ENCODE measurements at regions not wholly inside any gene's neighbourhood (a gene's known extent, or its start where the extent isn't known, plus 50 kb on each side); places are given as distances from the start of the nearest gene placed in this dataset.
"Not testable (repeated sequence)": the region's sequence is repeated elsewhere in the genome, so short reads cannot be mapped to it uniquely, and the experiment has no call there.

DNA sequence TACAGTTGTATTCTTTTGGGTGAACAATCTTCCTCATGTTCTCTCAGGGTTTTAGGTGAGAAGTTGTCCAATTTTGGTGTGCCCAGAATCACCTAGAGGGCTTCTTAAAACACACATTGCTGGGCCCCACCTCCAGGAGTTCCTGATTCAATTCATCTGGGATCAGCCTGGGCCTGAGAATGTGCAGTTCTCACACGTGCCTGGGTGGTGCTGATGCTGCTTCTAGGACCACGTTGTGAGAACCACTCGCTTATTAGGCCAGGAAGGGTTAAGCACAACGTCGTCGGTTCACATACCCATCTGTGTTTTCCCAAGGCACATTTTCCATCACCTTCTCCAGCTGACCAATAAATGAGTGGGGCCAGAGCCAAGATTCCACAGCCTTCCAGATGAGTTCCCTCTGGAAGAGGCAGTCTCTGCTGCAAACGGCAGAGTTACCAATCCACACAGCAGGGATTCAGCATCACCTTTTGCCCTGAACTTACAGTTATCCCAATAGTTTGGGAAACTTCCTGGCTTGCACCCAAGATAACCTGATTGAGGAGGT is 277.7 kb upstream of the HNRNPA3 start:
- no peak for DNase-seq (ENCODE audit: extremely low spot score)
- POLR2A ChIA-PET: no interaction called here
- TF ChIP-seq BHLHE40 (IDR thresholded peaks at IDR 0.05; ENCODE audit: borderline replicate concordance): no peak
- no peak for TF ChIP-seq CTBP1 (IDR thresholded peaks at IDR 0.05; ENCODE audit: borderline replicate concordance)
- TF ChIP-seq NFRKB (IDR thresholded peaks at IDR 0.05): no peak
- no peak for TF ChIP-seq SUZ12 (IDR thresholded peaks at IDR 0.05)
- no peak for TF ChIP-seq FOXK2 (IDR thresholded peaks at IDR 0.05)
- TF ChIP-seq ZNF384 (IDR thresholded peaks at IDR 0.05): no peak
- no peak for TF ChIP-seq SP1 (IDR thresholded peaks at IDR 0.05)
- no peak for TF ChIP-seq ELF4 (IDR thresholded peaks at IDR 0.05)
- CTCF ChIA-PET: no interaction called here

DNA sequence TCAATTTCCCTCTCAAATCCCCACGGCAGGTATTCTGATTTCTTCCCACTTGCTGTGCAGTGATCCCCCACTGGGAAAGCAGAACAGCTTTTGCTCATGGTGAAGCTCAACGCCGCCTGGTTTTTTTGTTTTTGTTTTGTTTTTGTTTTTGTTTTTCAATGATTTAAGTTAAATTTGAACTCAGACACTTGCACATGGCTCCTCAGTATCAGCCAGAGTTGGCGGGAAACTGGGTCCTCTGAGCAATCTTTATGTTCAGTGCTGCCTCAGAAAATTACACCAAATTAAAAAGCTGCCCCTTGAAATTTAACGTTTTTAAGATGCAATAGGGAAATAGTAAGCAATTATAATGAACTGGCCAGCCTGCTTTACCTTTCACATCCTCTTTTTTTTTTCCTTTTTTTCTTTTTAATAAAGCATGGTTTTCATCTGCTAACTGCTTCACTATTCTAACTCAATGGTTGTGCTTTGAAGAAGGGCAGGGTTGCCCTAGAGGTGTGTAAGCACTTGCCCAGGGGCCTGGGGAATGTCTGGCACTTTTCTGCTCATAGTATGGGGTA is 277.0 kb upstream of the HNRNPA3 start:
- DNase-seq (ENCODE audit: extremely low spot score): no peak
- TF ChIP-seq HDGF (IDR thresholded peaks at IDR 0.05; ENCODE audit: borderline replicate concordance) (no peak), ARNT (IDR thresholded peaks at IDR 0.05) (no peak), BHLHE40 (IDR thresholded peaks at IDR 0.05; ENCODE audit: borderline replicate concordance) (no peak), FOXM1 (IDR thresholded peaks at IDR 0.05; ENCODE audit: borderline replicate concordance) (no peak), CTBP1 (IDR thresholded peaks at IDR 0.05; ENCODE audit: borderline replicate concordance) (no peak), NFRKB (IDR thresholded peaks at IDR 0.05) (no peak), SP1 (IDR thresholded peaks at IDR 0.05) (no peak), L3MBTL2 (conservative IDR thresholded peaks at IDR 0.05) (no peak; the same call in 1 of the 2 replicates), FOXK2 (IDR thresholded peaks at IDR 0.05) (no peak), ELF4 (IDR thresholded peaks at IDR 0.05) (no peak), FOXA1 (IDR thresholded peaks at IDR 0.05) (no peak), TARDBP (IDR thresholded peaks at IDR 0.05) (no peak), ZNF384 (IDR thresholded peaks at IDR 0.05) (no peak)
- TF ChIP-seq, protein P1, sequence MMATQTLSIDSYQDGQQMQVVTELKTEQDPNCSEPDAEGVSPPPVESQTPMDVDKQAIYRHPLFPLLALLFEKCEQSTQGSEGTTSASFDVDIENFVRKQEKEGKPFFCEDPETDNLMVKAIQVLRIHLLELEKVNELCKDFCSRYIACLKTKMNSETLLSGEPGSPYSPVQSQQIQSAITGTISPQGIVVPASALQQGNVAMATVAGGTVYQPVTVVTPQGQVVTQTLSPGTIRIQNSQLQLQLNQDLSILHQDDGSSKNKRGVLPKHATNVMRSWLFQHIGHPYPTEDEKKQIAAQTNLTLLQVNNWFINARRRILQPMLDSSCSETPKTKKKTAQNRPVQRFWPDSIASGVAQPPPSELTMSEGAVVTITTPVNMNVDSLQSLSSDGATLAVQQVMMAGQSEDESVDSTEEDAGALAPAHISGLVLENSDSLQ (IDR thresholded peaks at IDR 0.05): no peak
- ChIA-PET POLR2A (no interaction called here), CTCF (no interaction called here)

DNA sequence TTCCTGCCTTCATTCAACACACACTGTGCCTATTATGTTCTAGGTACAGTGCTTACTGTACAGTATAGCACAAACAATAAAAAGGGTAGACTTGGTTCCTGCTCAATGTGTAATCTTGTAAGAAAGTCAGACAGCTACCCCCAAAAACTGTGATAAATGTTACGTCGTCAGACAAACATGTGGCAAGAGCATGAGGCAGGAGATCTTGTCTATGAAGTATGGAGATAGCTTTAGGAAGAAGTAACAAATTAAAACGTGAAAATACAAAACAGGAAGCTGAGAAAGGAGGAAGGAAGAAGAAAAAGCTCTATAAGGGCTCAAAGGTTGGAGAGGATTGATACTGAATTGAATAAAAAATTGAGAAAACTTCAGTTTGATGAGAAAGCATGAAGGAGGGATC is 276.2 kb upstream of the HNRNPA3 start:
- TF ChIP-seq, protein P1 (IDR thresholded peaks at IDR 0.05): no peak
- no peak for TF ChIP-seq TARDBP (IDR thresholded peaks at IDR 0.05)
- TF ChIP-seq ELF4 (IDR thresholded peaks at IDR 0.05): no peak
- TF ChIP-seq FOXK2 (IDR thresholded peaks at IDR 0.05): no peak
- no peak for TF ChIP-seq ZNF384 (IDR thresholded peaks at IDR 0.05)
- no peak for TF ChIP-seq LEF1 (IDR thresholded peaks at IDR 0.05; ENCODE audit: borderline replicate concordance)
- TF ChIP-seq BHLHE40 (IDR thresholded peaks at IDR 0.05; ENCODE audit: borderline replicate concordance): no peak
- no peak for TF ChIP-seq FOXM1 (IDR thresholded peaks at IDR 0.05; ENCODE audit: borderline replicate concordance)
- no peak for TF ChIP-seq HDGF (IDR thresholded peaks at IDR 0.05; ENCODE audit: borderline replicate concordance)
- no peak for TF ChIP-seq SP1 (IDR thresholded peaks at IDR 0.05)
- TF ChIP-seq FOXA1 (IDR thresholded peaks at IDR 0.05): no peak
- no peak for TF ChIP-seq SUZ12 (IDR thresholded peaks at IDR 0.05)
- TF ChIP-seq NFRKB (IDR thresholded peaks at IDR 0.05): no peak
- DNase-seq (ENCODE audit: extremely low spot score): no peak
- CTCF ChIA-PET: no interaction called here
- POLR2A ChIA-PET: no interaction called here

DNA sequence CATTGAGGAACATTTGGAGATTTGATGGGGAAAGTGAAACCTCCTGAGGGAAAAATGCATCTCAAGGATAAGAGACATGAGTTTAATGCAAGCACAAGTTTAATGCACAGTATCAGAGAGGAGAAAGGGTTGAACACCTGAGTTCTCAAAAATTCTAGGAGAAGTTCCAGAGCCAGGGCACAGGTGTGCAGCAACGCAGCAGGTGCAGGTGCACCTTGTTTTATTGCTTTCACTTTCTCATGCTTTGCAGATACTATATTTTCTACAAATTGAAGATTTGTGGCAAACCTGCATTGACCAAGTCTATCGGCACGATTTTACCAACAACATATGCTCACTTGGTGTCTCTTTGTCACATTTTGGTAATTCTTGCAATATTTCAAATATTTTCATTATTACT is 267.6 kb upstream of the HNRNPA3 start:
- CTCF ChIA-PET: no interaction called here
- TF ChIP-seq NFRKB (IDR thresholded peaks at IDR 0.05) (no peak), LEF1 (IDR thresholded peaks at IDR 0.05; ENCODE audit: borderline replicate concordance) (no peak), ELF4 (IDR thresholded peaks at IDR 0.05) (no peak), CTBP1 (IDR thresholded peaks at IDR 0.05; ENCODE audit: borderline replicate concordance) (no peak), FOXA1 (IDR thresholded peaks at IDR 0.05) (no peak), FOXK2 (IDR thresholded peaks at IDR 0.05) (no peak), ZNF384 (IDR thresholded peaks at IDR 0.05) (no peak), SUZ12 (IDR thresholded peaks at IDR 0.05) (no peak), BHLHE40 (IDR thresholded peaks at IDR 0.05; ENCODE audit: borderline replicate concordance) (no peak), HDGF (IDR thresholded peaks at IDR 0.05; ENCODE audit: borderline replicate concordance) (no peak), L3MBTL2 (conservative IDR thresholded peaks at IDR 0.05) (no peak), ARNT (IDR thresholded peaks at IDR 0.05) (no peak), FOXM1 (IDR thresholded peaks at IDR 0.05; ENCODE audit: borderline replicate concordance) (no peak), SP1 (IDR thresholded peaks at IDR 0.05) (no peak), TARDBP (IDR thresholded peaks at IDR 0.05) (no peak)
- TF ChIP-seq, protein P1 (IDR thresholded peaks at IDR 0.05): no peak
- POLR2A ChIA-PET: no interaction called here
- DNase-seq (ENCODE audit: extremely low spot score): no peak

DNA sequence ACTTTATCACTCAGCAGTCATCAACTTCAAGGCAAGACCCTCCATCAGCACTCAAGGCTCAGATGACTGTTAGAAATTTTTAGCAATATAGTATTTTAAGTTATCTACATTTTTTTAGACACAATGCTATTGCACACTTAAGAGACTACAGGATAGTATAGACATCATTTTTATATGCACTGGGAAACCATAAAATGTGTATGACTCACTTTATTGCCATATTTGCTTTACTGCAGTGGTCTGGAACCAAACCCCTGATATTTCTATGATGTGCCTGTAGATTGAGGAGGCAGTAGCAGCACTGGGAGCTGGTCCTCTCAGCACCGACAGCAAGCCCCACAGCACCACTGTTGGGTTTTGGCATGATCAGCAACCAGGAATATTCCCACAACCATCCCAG is 264.8 kb upstream of the HNRNPA3 start:
- DNase-seq (ENCODE audit: extremely low spot score): no peak
- TF ChIP-seq CTBP1 (IDR thresholded peaks at IDR 0.05; ENCODE audit: borderline replicate concordance): no peak
- no peak for TF ChIP-seq ZNF384 (IDR thresholded peaks at IDR 0.05)
- no peak for TF ChIP-seq FOXK2 (IDR thresholded peaks at IDR 0.05)
- no peak for TF ChIP-seq FOXA1 (IDR thresholded peaks at IDR 0.05)
- TF ChIP-seq SP1 (IDR thresholded peaks at IDR 0.05): no peak
- TF ChIP-seq HDGF (IDR thresholded peaks at IDR 0.05; ENCODE audit: borderline replicate concordance): no peak
- TF ChIP-seq, protein P1 (IDR thresholded peaks at IDR 0.05): no peak
- no peak for TF ChIP-seq NFRKB (IDR thresholded peaks at IDR 0.05)
- TF ChIP-seq L3MBTL2 (conservative IDR thresholded peaks at IDR 0.05): no peak
- no peak for TF ChIP-seq FOXM1 (IDR thresholded peaks at IDR 0.05; ENCODE audit: borderline replicate concordance)
- no peak for TF ChIP-seq LEF1 (IDR thresholded peaks at IDR 0.05; ENCODE audit: borderline replicate concordance)
- no peak for TF ChIP-seq TARDBP (IDR thresholded peaks at IDR 0.05)
- no peak for TF ChIP-seq ELF4 (IDR thresholded peaks at IDR 0.05)
- no peak for TF ChIP-seq SUZ12 (IDR thresholded peaks at IDR 0.05)
- TF ChIP-seq BHLHE40 (IDR thresholded peaks at IDR 0.05; ENCODE audit: borderline replicate concordance): no peak
- no peak for TF ChIP-seq ARNT (IDR thresholded peaks at IDR 0.05)
- CTCF ChIA-PET: no interaction called here
- POLR2A ChIA-PET: no interaction called here

DNA sequence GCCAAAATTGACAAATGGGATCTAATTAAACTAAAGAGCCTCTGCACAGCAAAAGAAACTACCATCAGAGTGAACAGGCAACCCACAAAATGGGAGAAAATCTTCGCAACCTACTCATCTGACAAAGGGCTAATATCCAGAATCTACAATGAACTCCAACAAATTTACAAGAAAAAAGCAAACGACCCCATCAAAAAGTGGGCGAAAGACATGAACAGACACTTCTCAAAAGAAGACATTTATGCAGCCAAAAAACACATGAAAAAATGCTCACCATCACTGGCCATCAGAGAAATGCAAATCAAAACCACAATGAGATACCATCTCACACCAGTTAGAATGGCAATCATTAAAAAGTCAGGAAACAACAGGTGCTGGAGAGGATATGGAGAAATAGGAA is 261.4 kb upstream of the HNRNPA3 start:
- CTCF ChIA-PET; DNase-seq (ENCODE audit: extremely low spot score); POLR2A ChIA-PET: not testable (repeated sequence)

Data from HEK293T (cell line).